Activated naive CD8-positive, alpha-beta T cell treated with anti-CD3 and anti-CD28 coated beads for 36 hours (primary cell): ENCODE measurements at regions not wholly inside any gene's neighbourhood (a gene's known extent, or its start where the extent isn't known, plus 50 kb on each side); places are given as distances from the start of the nearest gene placed in this dataset.
"Not testable (repeated sequence)": the region's sequence is repeated elsewhere in the genome, so short reads cannot be mapped to it uniquely, and the experiment has no call there.

ENCODE experiments used
- DNase-seq: peaks from one replicate; pipeline ENCODE4 v3.0.0; 2021
- H3K27ac Mint-ChIP-seq: one replicate; pipeline ENCODE4 v1.8.0; 2022; ENCODE audit warnings: mild to moderate bottlenecking, moderate library complexity, mixed read lengths
- H3K27me3 Mint-ChIP-seq: one replicate; pipeline ENCODE4 v1.8.0; 2022; ENCODE audit warnings: mild to moderate bottlenecking, mixed read lengths
- H3K36me3 Mint-ChIP-seq: one replicate; pipeline ENCODE4 v1.8.0; 2021; ENCODE audit warnings: mild to moderate bottlenecking, mixed read lengths
- H3K4me1 Mint-ChIP-seq: one replicate; pipeline ENCODE4 v1.8.0; 2021; ENCODE audit warnings: mixed read lengths
- H3K4me3 Mint-ChIP-seq: one replicate; pipeline ENCODE4 v1.8.0; 2022; ENCODE audit warnings: mild to moderate bottlenecking, moderate library complexity, mixed read lengths
- H3K9me3 Mint-ChIP-seq: one replicate; pipeline ENCODE4 v1.8.0; 2022; ENCODE audit warnings: mixed read lengths

DNA sequence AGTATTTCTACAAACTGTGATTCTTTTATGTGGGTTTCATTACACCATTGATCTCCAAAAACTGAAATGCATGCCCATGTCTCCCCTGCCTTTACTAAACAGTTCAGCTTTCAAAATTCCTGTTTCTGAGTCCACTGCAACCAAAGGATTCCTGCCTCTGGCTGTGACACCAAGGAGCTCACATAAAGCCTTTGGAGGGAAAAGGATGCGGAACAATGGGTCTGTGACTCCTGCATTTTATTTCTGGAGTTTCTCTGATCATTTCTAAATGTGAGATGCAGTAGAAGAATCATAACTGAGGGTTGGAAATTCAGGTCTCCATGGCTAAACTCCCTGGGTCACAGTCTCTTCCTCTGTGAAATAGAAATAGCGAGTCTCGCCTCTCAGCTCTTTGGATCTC, 149.5 kb downstream of the MEX3B start:
- Mint-ChIP-seq H3K27me3 (no peaks in the 10 kb centered on the region), H3K4me1 (no peaks in the 10 kb centered on the region), H3K36me3 (no peaks in the 10 kb centered on the region), H3K9me3 (no peaks in the 10 kb centered on the region), H3K27ac (no peak overlapping the region), H3K4me3 (no peak overlapping the region)
- no peak for DNase-seq

DNA sequence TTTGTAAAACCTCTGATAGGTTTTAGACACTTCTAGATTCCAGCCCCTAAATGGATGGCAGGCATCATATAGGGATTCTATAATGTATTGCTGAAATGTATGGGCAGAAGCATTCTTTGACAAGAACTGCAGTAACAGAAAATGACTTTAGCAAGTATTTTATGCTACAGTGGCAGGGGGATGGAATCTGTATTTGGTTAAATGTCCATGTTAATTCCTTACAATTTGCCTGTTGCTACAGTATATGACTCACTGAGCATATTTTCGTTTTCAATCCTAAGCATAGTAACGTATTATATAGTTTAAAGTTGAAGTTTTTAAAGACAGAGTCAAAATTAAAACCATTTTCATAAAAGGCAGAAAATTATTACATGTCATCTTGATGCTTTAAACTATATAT, 150.1 kb downstream of the MEX3B start:
- Mint-ChIP-seq H3K27me3 (no peaks in the 10 kb centered on the region), H3K9me3 (no peaks in the 10 kb centered on the region), H3K4me3 (no peak overlapping the region), H3K4me1 (no peaks in the 10 kb centered on the region), H3K36me3 (no peaks in the 10 kb centered on the region), H3K27ac (no peak overlapping the region)
- DNase-seq, result no peak

DNA sequence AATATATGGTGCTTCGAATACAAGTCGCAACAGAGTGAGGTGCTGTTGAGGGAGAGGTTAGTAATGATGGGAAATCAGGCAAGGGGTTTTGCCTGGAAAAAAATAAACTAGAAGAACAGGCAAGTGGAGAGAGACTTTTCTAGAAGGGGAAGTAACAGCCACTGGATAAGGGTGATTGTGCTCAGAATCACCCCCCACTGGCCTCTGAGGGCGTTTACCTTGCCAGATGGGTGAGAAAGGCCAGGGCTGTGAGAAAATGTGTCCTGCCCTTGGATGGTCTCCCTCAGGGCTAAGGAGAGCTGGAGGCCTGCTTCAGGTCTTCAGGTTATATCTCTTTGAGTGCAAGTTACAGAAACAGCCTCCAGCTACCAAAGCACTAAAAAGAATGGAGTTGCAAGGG, 151.8 kb downstream of the MEX3B start:
- Mint-ChIP-seq H3K4me1 (no peaks in the 10 kb centered on the region), H3K27ac (no peak overlapping the region), H3K36me3 (no peaks in the 10 kb centered on the region), H3K4me3 (no peak overlapping the region), H3K27me3 (no peaks in the 10 kb centered on the region), H3K9me3 (no peaks in the 10 kb centered on the region)
- DNase-seq, result no peak

DNA sequence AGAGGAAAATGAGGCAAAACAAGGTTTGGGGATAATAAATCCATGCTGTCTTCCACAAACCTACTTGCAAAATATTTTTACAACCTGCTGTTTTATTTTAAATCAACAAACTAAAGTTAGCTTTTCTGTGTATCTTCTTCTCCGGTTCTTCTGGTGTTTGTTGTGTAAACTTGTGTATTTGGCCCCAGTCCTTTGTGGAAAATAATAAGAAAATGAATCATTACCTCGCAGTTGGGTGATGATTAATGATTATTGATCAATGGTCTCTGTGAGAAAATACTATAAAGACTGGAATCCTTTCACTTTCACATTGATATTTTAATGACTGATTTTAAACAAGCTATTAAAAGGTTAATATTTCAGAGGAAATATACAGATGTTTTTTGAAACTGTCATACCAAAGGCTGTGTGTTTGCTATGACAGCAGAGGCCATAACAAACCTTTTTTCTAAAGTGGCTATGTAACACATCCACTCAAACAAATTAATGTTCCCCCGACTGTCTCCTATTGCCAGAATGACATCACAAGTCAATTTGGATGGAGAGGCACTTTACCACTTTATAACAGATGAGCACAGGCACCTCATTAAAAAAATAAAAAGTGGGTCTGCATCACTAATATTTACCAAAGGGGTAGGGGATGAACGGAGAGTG, 152.5 kb downstream of the MEX3B start:
- no peaks in the 10 kb centered on the region for H3K36me3 Mint-ChIP-seq
- no peaks in the 10 kb centered on the region for H3K9me3 Mint-ChIP-seq
- no peaks in the 10 kb centered on the region for H3K27me3 Mint-ChIP-seq
- H3K4me3 Mint-ChIP-seq, result no peak overlapping the region
- H3K4me1 Mint-ChIP-seq, result no peaks in the 10 kb centered on the region
- H3K27ac Mint-ChIP-seq, result no peak overlapping the region
- DNase-seq, result no peak

DNA sequence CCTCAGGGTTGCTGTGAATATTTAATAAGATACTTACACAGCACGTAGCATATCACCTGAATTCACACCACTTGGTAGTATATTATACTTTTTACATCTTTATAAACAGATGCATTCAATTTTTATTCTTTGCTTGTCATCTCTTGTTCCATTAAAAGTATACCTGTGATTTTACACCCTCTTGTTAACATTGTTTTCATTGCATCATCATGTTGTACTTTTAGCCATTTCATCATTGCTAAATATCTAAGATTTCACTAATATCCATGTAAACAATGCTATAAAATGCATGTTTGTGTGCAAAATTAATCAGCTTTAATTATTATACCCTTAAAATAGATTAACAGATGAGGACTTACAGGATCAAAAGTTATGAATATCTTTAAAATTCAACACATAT, 155.3 kb downstream of the MEX3B start:
- H3K4me3 Mint-ChIP-seq, result no peak overlapping the region
- no peaks in the 10 kb centered on the region for H3K4me1 Mint-ChIP-seq
- no peaks in the 10 kb centered on the region for H3K27me3 Mint-ChIP-seq
- no peak overlapping the region for H3K27ac Mint-ChIP-seq
- DNase-seq, result no peak
- H3K9me3 Mint-ChIP-seq, result no peaks in the 10 kb centered on the region
- H3K36me3 Mint-ChIP-seq, result peaks cover 1% of the 10 kb centered on the region

DNA sequence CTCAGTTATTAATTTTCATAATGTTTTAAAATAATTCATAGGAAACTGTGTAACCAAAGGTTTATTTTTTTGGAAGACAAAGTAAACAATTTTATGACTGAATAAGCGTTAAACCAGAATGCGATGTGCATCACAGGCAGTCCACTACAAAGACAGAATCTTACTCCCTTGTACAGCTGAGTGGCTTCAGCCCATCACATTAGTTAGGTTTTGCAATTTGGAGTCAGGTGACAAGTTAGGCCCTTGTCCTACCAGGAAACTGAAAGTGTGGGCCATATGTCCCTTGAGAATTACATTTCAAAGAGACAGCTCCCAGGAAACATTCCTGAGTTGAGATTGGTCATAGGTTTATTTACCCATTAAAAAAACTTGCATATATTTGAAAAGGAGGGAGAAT, 156.3 kb downstream of the MEX3B start:
- no peak for DNase-seq
- Mint-ChIP-seq H3K27me3 (no peaks in the 10 kb centered on the region), H3K27ac (no peak overlapping the region), H3K4me3 (no peak overlapping the region), H3K4me1 (no peaks in the 10 kb centered on the region), H3K9me3 (no peaks in the 10 kb centered on the region), H3K36me3 (peaks cover 1% of the 10 kb centered on the region)

DNA sequence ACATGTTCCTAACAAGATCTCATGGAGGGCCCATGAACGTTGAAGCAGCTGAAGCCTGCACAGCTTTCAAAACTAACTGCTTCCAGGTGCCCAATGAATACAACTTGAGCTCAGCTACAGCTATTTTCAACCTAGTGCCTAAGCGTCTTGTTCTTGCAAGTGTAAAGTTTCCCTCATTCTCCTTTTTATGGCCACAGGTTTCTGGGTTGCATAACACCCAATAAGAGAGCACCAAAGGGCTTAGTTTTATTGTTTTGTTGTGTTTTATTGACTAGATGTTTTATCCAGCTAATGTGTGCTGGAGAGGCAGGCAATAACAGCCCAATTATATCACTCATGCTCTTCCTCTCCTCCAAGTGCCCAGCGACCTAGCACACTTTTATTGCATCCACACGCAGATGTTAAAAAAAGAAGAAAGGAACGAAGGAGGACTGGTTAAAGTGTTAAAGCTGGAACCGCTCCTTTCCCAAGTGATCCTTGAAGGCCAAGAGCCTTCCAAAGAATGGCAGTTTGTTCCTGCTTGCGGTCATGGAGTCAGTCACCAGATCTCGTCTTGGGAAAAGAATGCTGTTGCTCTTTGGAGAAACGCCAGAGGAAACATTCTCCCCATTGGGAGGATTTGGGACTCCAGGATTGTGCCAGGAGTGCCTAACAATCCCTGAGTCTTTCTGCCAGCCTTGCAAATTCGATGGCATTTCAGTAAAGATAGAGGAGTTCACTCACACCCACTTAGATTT, 156.9 kb downstream of the MEX3B start:
- no peak for DNase-seq
- Mint-ChIP-seq H3K27ac (no peak overlapping the region), H3K36me3 (peaks cover 1% of the 10 kb centered on the region), H3K4me1 (no peaks in the 10 kb centered on the region), H3K4me3 (no peak overlapping the region), H3K27me3 (no peaks in the 10 kb centered on the region), H3K9me3 (no peaks in the 10 kb centered on the region)

DNA sequence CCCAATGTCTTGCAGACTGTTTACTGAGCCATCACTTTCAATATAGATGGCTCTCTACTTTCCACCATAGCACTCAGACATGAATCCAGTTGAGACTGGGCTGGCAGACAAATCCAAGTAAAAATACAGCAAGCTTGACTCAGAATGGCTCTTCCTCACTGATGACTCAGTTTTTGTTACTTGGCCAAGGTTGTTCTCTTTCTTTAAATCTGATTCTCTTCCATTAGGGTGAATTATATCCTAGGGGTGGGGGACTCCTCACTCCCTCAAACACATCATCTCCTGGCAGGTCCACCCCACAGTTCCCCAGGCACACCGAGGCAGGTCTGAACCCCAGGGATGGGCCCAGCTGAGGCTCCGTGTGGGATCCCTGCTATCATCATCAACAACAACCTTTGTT, 157.9 kb downstream of the MEX3B start:
- H3K9me3 Mint-ChIP-seq, result no peaks in the 10 kb centered on the region
- H3K36me3 Mint-ChIP-seq, result peaks cover 1% of the 10 kb centered on the region
- no peak overlapping the region for H3K4me3 Mint-ChIP-seq
- no peak for DNase-seq
- no peaks in the 10 kb centered on the region for H3K27me3 Mint-ChIP-seq
- no peaks in the 10 kb centered on the region for H3K4me1 Mint-ChIP-seq
- no peak overlapping the region for H3K27ac Mint-ChIP-seq

DNA sequence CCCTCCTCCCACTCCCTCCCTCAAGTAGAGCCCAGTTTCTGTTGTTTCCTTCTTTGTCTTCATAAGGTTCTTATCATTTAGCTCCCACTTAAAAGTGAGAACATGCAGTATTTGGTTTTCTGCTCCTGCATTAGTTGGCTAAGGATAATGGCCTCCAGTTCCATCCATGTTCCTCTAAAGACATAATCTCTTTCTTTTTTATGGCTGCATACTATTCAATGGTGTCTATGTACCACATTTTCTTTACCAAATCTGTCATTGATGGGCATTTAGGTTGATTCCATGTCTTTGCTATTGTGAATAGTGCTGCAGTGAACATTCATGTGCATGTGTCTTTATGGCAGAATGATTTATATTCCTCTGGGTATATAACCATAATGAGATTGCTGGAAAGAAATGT, 158.6 kb downstream of the MEX3B start:
- H3K4me3 Mint-ChIP-seq, H3K9me3 Mint-ChIP-seq, DNase-seq, H3K36me3 Mint-ChIP-seq, H3K4me1 Mint-ChIP-seq, H3K27ac Mint-ChIP-seq, H3K27me3 Mint-ChIP-seq: not testable (repeated sequence)

DNA sequence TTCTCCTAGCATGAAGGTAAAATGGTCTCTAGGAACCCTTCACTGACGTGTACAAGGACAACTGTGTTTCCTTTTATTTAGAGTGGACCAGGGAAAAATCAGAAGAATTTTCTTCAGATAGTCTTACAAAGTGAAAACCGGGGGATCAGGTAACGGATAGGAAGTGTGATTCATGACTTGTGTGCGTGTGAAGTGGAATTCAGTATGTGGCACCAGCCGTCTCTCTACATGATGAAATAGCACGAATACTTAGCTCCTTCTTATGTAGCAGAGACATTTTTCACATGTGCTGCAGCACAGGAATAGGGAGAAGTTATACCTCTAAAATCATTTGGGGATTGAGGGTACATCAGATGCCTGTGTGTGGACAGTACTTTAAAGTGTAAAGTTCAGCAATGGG, 159.2 kb downstream of the MEX3B start:
- no peak overlapping the region for H3K27ac Mint-ChIP-seq
- peaks cover 1% of the 10 kb centered on the region for H3K36me3 Mint-ChIP-seq
- H3K27me3 Mint-ChIP-seq, result no peaks in the 10 kb centered on the region
- DNase-seq, result no peak
- no peaks in the 10 kb centered on the region for H3K9me3 Mint-ChIP-seq
- H3K4me1 Mint-ChIP-seq, result no peaks in the 10 kb centered on the region
- no peak overlapping the region for H3K4me3 Mint-ChIP-seq

DNA sequence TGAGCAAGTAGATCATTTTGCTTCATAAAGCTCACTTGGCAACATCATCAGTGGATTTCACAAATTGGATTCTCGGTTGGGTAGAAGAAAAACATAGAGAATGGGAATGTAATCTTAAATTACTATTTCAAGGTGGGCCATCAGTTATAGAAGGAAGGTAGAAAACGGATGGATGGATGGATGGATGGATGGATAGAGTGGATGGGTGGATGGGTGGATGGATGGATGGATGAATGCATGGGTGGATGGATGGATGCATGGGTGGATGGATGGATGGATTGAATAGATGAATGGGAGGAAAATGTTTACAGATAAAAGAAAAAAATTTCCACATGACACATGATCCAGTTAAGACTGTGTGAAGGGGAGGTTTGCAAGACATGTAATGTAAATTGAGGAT, 159.7 kb downstream of the MEX3B start:
- Mint-ChIP-seq H3K27ac (no peak overlapping the region), H3K9me3 (no peaks in the 10 kb centered on the region), H3K4me1 (no peaks in the 10 kb centered on the region), H3K36me3 (peaks cover 1% of the 10 kb centered on the region), H3K27me3 (no peaks in the 10 kb centered on the region), H3K4me3 (no peak overlapping the region)
- no peak for DNase-seq

DNA sequence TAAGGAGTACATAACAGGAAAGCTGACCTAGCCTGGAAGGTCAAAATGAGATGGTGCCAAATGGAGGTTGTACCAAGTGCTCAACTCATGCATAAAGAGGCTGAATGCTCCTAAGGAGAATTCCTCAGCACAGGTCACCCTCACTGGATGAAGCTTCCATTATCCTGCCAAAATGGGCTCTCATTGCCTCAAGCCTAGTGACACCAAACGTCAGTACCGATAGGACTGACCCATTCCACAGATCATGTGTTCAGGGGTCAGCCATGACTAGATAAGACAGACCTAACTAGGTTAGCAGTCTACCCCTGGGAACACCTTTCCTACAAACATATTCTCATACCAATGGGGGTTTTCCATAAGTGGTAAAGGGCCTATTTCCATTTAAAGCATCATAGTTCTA, 160.7 kb downstream of the MEX3B start:
- Mint-ChIP-seq H3K27ac (no peak overlapping the region), H3K4me3 (no peak overlapping the region), H3K36me3 (peaks cover 1% of the 10 kb centered on the region), H3K9me3 (no peaks in the 10 kb centered on the region), H3K27me3 (no peaks in the 10 kb centered on the region), H3K4me1 (no peaks in the 10 kb centered on the region)
- DNase-seq, result no peak

DNA sequence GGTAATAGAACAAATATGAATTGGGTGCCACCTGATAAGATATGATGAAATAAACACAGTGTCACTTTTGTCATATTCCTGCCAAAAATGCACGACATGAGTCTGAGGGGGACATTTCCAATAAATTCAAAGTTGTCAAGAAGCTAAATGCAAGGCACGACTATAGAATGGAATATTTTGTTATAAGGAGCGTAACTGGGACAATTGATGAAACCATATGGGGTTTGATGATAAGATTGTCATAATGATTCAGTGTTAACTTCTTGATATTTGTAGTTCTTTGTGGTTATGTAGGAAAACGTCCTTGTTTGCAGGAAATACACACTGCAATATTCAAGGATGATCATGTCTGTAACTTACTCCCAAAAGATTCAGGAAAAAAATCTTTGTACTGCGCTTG, 163.3 kb downstream of the MEX3B start:
- Mint-ChIP-seq H3K4me1 (no peaks in the 10 kb centered on the region), H3K36me3 (peaks cover 1% of the 10 kb centered on the region), H3K27me3 (no peaks in the 10 kb centered on the region), H3K4me3 (no peak overlapping the region), H3K27ac (no peak overlapping the region), H3K9me3 (no peaks in the 10 kb centered on the region)
- no peak for DNase-seq

DNA sequence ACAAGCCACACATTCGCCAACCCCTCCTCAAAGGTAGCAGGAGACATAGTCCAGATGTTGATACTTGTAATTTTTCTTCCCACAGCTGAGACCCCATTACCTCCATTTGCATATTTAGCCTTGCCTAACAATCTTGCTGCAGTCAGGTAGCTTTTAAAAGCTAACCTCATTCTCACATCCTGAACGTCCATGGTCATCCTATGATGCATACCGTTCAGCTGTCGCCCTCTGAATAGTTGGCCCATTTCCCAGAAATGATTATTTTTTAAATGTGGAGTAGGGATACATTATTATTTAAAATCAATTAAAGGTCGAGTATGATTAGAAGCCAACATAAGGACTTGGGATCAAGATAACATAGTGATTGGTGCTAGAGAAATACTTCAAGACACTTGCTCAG, 165.0 kb downstream of the MEX3B start:
- Mint-ChIP-seq H3K36me3 (no peaks in the 10 kb centered on the region), H3K27ac (no peak overlapping the region), H3K4me1 (no peaks in the 10 kb centered on the region), H3K27me3 (no peaks in the 10 kb centered on the region), H3K4me3 (no peak overlapping the region), H3K9me3 (no peaks in the 10 kb centered on the region)
- DNase-seq, result no peak

DNA sequence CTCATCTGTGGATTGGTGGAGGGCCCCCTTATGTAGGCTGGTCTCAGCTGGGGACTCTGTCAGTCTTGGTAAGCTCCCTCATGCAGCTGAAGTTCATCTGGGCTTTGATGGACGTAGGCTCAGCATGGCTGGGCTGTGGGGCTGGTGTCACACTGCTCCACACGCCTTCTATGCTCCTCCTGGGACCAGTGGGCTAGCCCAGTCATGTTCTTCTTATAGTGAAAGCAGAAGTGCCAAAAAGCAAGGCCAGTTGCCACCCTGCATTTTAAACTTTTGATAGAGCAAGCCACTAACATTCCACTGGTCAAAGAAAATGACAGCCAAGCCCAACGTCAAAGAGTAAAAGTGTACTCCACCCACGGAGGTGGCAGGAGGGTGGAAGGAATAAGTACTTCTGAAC, 165.5 kb downstream of the MEX3B start:
- Mint-ChIP-seq H3K4me1 (no peaks in the 10 kb centered on the region), H3K27me3 (no peaks in the 10 kb centered on the region), H3K9me3 (no peaks in the 10 kb centered on the region), H3K36me3 (no peaks in the 10 kb centered on the region), H3K4me3 (no peak overlapping the region), H3K27ac (no peak overlapping the region)
- DNase-seq, result no peak

DNA sequence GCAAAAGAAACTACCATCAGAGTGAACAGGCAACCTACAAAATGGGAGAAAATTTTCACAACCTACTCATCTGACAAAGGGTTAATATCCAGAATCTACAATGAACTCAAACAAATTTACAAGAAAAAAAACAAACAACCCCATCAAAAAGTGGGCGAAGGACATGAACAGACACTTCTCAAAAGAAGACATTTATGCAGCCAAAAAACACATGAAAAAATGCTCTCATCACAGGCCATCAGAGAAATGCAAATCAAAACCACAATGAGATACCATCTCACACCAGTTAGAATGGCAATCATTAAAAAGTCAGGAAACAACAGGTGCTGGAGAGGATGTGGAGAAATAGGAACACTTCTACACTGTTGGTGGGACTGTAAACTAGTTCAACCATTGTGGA, 170.1 kb downstream of the MEX3B start:
- not testable (repeated sequence) for H3K9me3 Mint-ChIP-seq, H3K4me1 Mint-ChIP-seq, H3K27ac Mint-ChIP-seq

More for the DNA sequence above, 170.1 kb downstream of the MEX3B start:
- H3K27me3 Mint-ChIP-seq, H3K36me3 Mint-ChIP-seq, H3K4me3 Mint-ChIP-seq, DNase-seq: not testable (repeated sequence)
